Neuronal stem cell (in vitro differentiated cells): ENCODE measurements at regions not wholly inside any gene's neighbourhood (a gene's known extent, or its start where the extent isn't known, plus 50 kb on each side); places are given as distances from the start of the nearest gene placed in this dataset.
A peak's percentile ranks its signal among the peaks of the same experiment; 100 is the strongest.

Experiments
- DNase-seq: peaks from one replicate; pipeline ENCODE4 v3.0.0-alpha.2; 2013; ENCODE audit warnings: low spot score
- H2AFZ ChIP-seq: one replicate; pipeline ENCODE4 v1.6.1; 2013; ENCODE audit warnings: mild to moderate bottlenecking, low read length, inconsistent platforms
- H2AK5ac ChIP-seq: 2 replicates; pipeline ENCODE4 v1.6.1; 2013; ENCODE audit warnings: low read depth, mild to moderate bottlenecking, inconsistent platforms, low read length, moderate library complexity, mixed read lengths
- H2BK120ac ChIP-seq: 2 replicates; pipeline ENCODE4 v1.6.1; 2013; ENCODE audit warnings: low read depth, mild to moderate bottlenecking, inconsistent platforms, low read length, moderate library complexity, mixed read lengths
- H2BK12ac ChIP-seq: one replicate; pipeline ENCODE4 v1.6.1; 2013; ENCODE audit warnings: low read length, inconsistent platforms
- H2BK15ac ChIP-seq: 2 replicates; pipeline ENCODE4 v1.6.1; 2013; ENCODE audit warnings: mild to moderate bottlenecking, low read length, inconsistent platforms, mixed read lengths
- H2BK5ac ChIP-seq: one replicate; pipeline ENCODE4 v1.6.1; 2013; ENCODE audit warnings: inconsistent platforms, mild to moderate bottlenecking, low read length, moderate library complexity
- H3K14ac ChIP-seq: one replicate; pipeline ENCODE4 v1.6.1; 2013; ENCODE audit warnings: low read length, inconsistent platforms
- H3K18ac ChIP-seq: 2 replicates; pipeline ENCODE4 v1.6.1; 2013; ENCODE audit warnings: low read length, inconsistent platforms
- H3K23ac ChIP-seq: 2 replicates; pipeline ENCODE4 v1.6.1; 2013; ENCODE audit warnings: low read depth, mild to moderate bottlenecking, mixed read lengths, low read length, inconsistent platforms; ENCODE audit not compliant: poor library complexity
- H3K27ac ChIP-seq: replicated peaks from 3 replicates; pipeline ENCODE4 v1.5.1; 2013; ENCODE audit warnings: low read length, inconsistent platforms
- H3K27me3 ChIP-seq, 3 experiments: 2 replicates each; pipeline ENCODE4 v1.6.1; 2013; ENCODE audit warnings: low read length in 3 of 3, mild to moderate bottlenecking in 2 of 3, inconsistent platforms in 1 of 3, low read depth in 1 of 3, mixed read lengths in 1 of 3, moderate library complexity in 1 of 3; ENCODE audit not compliant: control insufficient read depth in 3 of 3, insufficient read depth in 3 of 3
- H3K36me3 ChIP-seq, 2 donors: replicated peaks in 1 of 2; 2 replicates each; pipeline ENCODE4 v1.6.1; 2013; ENCODE audit warnings: low read length in 2 of 2; ENCODE audit not compliant: control insufficient read depth in 2 of 2, insufficient read depth in 2 of 2
- H3K4ac ChIP-seq: 2 replicates; pipeline ENCODE4 v1.6.1; 2013; ENCODE audit warnings: inconsistent platforms, mild to moderate bottlenecking, low read length, moderate library complexity
- H3K4me1 ChIP-seq, 2 donors: 1 replicate in 1 of 2; 2 replicates in 1 of 2; pipeline ENCODE4 v1.6.1; 2013; ENCODE audit warnings: low read length in 2 of 2, low read depth in 1 of 2; ENCODE audit not compliant: control insufficient read depth in 2 of 2, insufficient read depth in 1 of 2
- H3K4me2 ChIP-seq: one replicate; pipeline ENCODE4 v1.6.1; 2013; ENCODE audit warnings: mild to moderate bottlenecking, low read length, inconsistent platforms; ENCODE audit not compliant: insufficient read depth, poor library complexity, severe bottlenecking
- H3K4me3 ChIP-seq, 2 donors: 2 replicates each; pipeline ENCODE4 v1.5.1; 2013; ENCODE audit warnings: low read length in 2 of 2, mild to moderate bottlenecking in 2 of 2, inconsistent platforms in 1 of 2, moderate library complexity in 1 of 2
- H3K79me1 ChIP-seq: one replicate; pipeline ENCODE4 v1.6.1; 2013; ENCODE audit warnings: low read depth, mild to moderate bottlenecking, inconsistent platforms, low read length, moderate library complexity
- H3K9ac ChIP-seq: one replicate; pipeline ENCODE4 v1.6.1; 2013; ENCODE audit warnings: mild to moderate bottlenecking, low read depth, low read length, inconsistent platforms; ENCODE audit not compliant: poor library complexity
- H3K9me3 ChIP-seq, 2 donors: replicated peaks in 1 of 2; 2 replicates each; pipeline versions ENCODE3 to v1.6.1; 2013; ENCODE audit warnings: low read length in 2 of 2, mild to moderate bottlenecking in 2 of 2, inconsistent platforms in 1 of 2, low read depth in 1 of 2, mixed read lengths in 1 of 2, moderate library complexity in 1 of 2; ENCODE audit not compliant: control insufficient read depth in 2 of 2, insufficient read depth in 1 of 2
- H4K8ac ChIP-seq: one replicate; pipeline ENCODE4 v1.6.1; 2013; ENCODE audit warnings: low read depth, mild to moderate bottlenecking, inconsistent platforms, low read length, moderate library complexity
- H4K91ac ChIP-seq: one replicate; pipeline ENCODE4 v1.6.1; 2013; ENCODE audit warnings: low read length, low read depth, mild to moderate bottlenecking, inconsistent platforms; ENCODE audit not compliant: poor library complexity
- WGBS, 2 donors: extraction: QIAGEN DNeasy Blood & Tissue Kit; methylation state at CpG; one replicate each; pipeline ENCODE4 v1.1.7; 2013; ENCODE audit warnings: missing lambda C conversion rate in 2 of 2, mixed read lengths in 1 of 2; ENCODE audit not compliant: insufficient read length in 2 of 2, insufficient replicate concordance in 1 of 2; ENCODE audit errors: extremely low coverage in 2 of 2; 5-methylcytosine and 5-hydroxymethylcytosine counted together

- no peak overlapping the region for H3K4me2 ChIP-seq
- no peak overlapping the region for H2BK5ac ChIP-seq
- H3K4me1 ChIP-seq = no peaks in the 10 kb centered on the region
- H3K4ac ChIP-seq = no peak overlapping the region
- no peak for DNase-seq
- H3K14ac ChIP-seq = no peak overlapping the region
- no peak overlapping the region for H2BK120ac ChIP-seq
- no peaks in the 10 kb centered on the region for H3K36me3 ChIP-seq
- no peak overlapping the region for H4K8ac ChIP-seq
- H3K79me1 ChIP-seq = no peaks in the 10 kb centered on the region
- H2AK5ac ChIP-seq = no peak overlapping the region
- H3K9ac ChIP-seq = no peak overlapping the region
- no peak overlapping the region for H2AFZ ChIP-seq
- H3K4me3 ChIP-seq = no peak overlapping the region
- no peak overlapping the region for H4K91ac ChIP-seq
- no peak overlapping the region for H3K23ac ChIP-seq
- H3K9me3 ChIP-seq = no peaks in the 10 kb centered on the region
- H2BK15ac ChIP-seq = no peak overlapping the region
- H3K27ac ChIP-seq = no peak overlapping the region
- H2BK12ac ChIP-seq = no peak overlapping the region
- no peak overlapping the region for H3K18ac ChIP-seq
- no peaks in the 10 kb centered on the region for H3K27me3 ChIP-seq
Measured at GRCh38 chr14:86543521-86543920, 1013.6 kb downstream of the FLRT2 start.

GRCh38 chr14:86541972-86542371 is 1012.0 kb downstream of the FLRT2 start:
- no peak for DNase-seq
- no peak overlapping the region for H4K8ac ChIP-seq
- no peaks in the 10 kb centered on the region for H3K4me1 ChIP-seq
- no peak overlapping the region for H3K4ac ChIP-seq
- H3K27ac ChIP-seq = no peak overlapping the region
- no peak overlapping the region for H2AK5ac ChIP-seq
- H3K36me3 ChIP-seq = no peaks in the 10 kb centered on the region
- H4K91ac ChIP-seq = no peak overlapping the region
- no peaks in the 10 kb centered on the region for H3K79me1 ChIP-seq
- no peak overlapping the region for H2BK120ac ChIP-seq
- no peak overlapping the region for H3K4me2 ChIP-seq
- H3K23ac ChIP-seq = no peak overlapping the region
- no peaks in the 10 kb centered on the region for H3K9me3 ChIP-seq
- no peak overlapping the region for H3K4me3 ChIP-seq
- no peak overlapping the region for H2BK5ac ChIP-seq
- no peaks in the 10 kb centered on the region for H3K27me3 ChIP-seq
- no peak overlapping the region for H3K9ac ChIP-seq
- no peak overlapping the region for H2BK15ac ChIP-seq
- H3K14ac ChIP-seq = no peak overlapping the region
- H2AFZ ChIP-seq = no peak overlapping the region
- no peak overlapping the region for H2BK12ac ChIP-seq
- no peak overlapping the region for H3K18ac ChIP-seq
- no CpG with 5 or more reads among the region's 4 CpGs for WGBS, 2 donors

- Histone ChIP-seq H3K9ac (no peak overlapping the region), H2BK12ac (no peak overlapping the region), H2BK15ac (no peak overlapping the region), H4K91ac (no peak overlapping the region), H2BK5ac (no peak overlapping the region), H3K4me3 (no peak overlapping the region), H3K4ac (no peak overlapping the region), H3K36me3 (no peaks in the 10 kb centered on the region), H3K18ac (no peak overlapping the region), H3K4me2 (no peak overlapping the region), H3K79me1 (no peaks in the 10 kb centered on the region), H3K23ac (no peak overlapping the region), H3K27ac (no peak overlapping the region), H3K14ac (no peak overlapping the region), H3K27me3 (no peaks in the 10 kb centered on the region), H2AK5ac (no peak overlapping the region), H3K4me1 (no peaks in the 10 kb centered on the region), H2BK120ac (no peak overlapping the region), H2AFZ (peak overlapping the region; percentile 17), H3K9me3 (no peaks in the 10 kb centered on the region), H4K8ac (no peak overlapping the region)
- no CpG with 5 or more reads among the region's 6 CpGs for WGBS, 2 donors
- no peak for DNase-seq
Measured at GRCh38 chr14:86540636-86541247, 1010.8 kb downstream of the FLRT2 start.

- H4K91ac ChIP-seq = no peak overlapping the region
- H2BK5ac ChIP-seq = no peak overlapping the region
- H3K4me1 ChIP-seq = no peaks in the 10 kb centered on the region
- H3K9me3 ChIP-seq = no peaks in the 10 kb centered on the region
- DNase-seq = no peak
- no peak overlapping the region for H2BK12ac ChIP-seq
- H3K79me1 ChIP-seq = no peaks in the 10 kb centered on the region
- H3K4me2 ChIP-seq = no peak overlapping the region
- H3K23ac ChIP-seq = no peak overlapping the region
- no peak overlapping the region for H3K4ac ChIP-seq
- no peak overlapping the region for H3K14ac ChIP-seq
- H3K18ac ChIP-seq = no peak overlapping the region
- H2AK5ac ChIP-seq = no peak overlapping the region
- H3K36me3 ChIP-seq = no peaks in the 10 kb centered on the region
- no peak overlapping the region for H2BK120ac ChIP-seq
- H3K27ac ChIP-seq = no peak overlapping the region
- no CpG with 5 or more reads among the region's 2 CpGs for WGBS, 2 donors
- no peaks in the 10 kb centered on the region for H3K27me3 ChIP-seq
- no peak overlapping the region for H3K4me3 ChIP-seq
- H4K8ac ChIP-seq = no peak overlapping the region
- no peak overlapping the region for H2AFZ ChIP-seq
- H3K9ac ChIP-seq = no peak overlapping the region
- H2BK15ac ChIP-seq = no peak overlapping the region
Measured at GRCh38 chr14:86539361-86540070, 1009.6 kb downstream of the FLRT2 start.
